HG02885 (cell line): ENCODE measurements at regions not wholly inside any gene's neighbourhood (a gene's known extent, or its start where the extent isn't known, plus 50 kb on each side); places are given as distances from the start of the nearest gene placed in this dataset.

Experiments used
- ATAC-seq: cut with Tn5 transposase; IDR thresholded peaks from one replicate; pipeline ENCODE4 v1.9.1; 2021; ENCODE audit warnings: mild to moderate bottlenecking; ENCODE audit not compliant: unreplicated experiment, poor library complexity

DNA sequence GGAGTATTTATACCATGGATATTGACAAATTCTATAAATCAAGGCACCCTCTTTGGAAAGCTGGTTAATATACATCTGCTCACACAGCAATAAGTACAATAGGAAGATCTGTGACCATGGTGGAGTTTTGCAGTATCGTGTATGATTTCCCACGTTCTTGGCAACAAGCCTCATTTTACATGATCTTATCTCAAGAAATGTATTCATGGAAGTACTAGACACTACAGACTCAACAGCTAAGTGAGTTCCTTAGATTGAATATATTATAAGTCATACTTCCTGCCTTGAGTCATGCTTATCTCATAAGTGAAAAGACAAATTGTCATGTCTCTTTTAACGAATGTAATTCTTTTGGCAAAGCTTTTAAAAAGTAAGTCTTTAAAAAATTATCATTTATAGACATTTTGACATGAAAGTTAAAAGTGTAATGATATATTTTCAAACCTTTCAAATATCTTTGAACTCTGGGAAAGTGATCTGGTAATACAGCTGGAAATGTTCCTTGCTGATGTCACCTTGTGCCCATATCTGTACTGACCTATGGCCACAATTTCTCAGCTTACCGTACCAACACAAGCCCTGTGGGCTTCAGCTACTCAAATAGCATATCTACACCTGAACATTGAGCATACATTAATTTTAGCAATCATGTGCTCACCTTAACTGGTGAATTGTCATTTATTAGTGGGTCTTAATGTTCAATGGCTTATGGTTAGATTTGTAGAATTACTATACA lies 130.3 kb upstream of the TMC3 start:
- ATAC-seq, result no peak

DNA sequence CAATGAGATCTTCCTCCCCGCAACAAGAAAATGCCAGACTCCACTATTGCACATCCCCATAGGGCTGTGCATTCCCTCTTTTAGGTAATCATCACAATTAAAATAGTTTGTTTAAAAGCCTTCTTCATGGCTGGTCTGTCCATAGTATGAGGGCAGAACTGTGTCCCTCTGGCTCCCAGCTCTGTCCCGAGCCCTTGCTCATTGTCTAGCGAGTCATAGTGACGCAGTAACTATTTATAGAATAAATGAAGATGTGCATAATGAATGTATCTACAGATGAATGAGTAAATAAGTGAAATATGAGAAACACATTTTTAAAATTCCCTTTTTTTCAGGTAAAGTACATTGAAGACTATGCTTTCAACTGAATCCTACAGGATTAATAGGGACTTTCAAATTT lies 128.4 kb upstream of the TMC3 start:
- no peak for ATAC-seq

DNA sequence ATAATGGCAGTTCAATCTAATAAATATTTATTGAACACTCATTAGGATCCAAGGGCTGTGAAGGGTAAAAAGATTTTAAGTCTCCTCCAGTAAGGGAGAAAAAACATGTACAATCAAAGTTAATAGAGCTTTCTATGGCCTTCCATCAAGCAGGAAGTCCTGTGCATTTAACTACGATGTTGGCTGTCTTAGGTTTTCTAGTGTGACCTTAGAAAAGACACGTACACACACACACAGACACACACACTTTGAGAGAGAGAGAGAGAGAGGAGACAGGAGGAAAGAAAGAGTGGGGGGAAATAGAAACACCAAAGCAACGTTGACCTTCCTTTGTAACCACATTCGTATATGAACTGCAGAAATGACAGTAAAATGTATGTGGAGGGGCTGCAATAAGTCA lies 126.1 kb upstream of the TMC3 start:
- no peak for ATAC-seq

DNA sequence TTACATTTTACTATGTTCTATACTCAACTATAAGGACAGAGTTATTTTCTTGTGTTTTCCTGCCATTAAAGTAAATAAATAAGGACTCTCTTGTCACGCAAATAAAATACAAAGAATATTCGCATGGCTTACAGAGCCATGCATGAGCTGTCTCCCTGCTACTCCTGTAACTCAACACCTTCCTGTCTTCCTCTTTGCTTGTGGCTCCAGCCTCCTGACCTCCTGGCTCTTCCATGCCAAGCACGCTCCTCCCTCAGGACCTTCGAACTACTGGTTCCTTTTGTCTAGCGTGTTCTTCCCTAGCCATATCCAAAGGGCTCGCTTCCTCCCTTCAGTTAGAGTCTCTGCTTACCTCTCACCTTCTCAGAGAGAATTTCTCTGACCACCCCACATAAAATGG lies 124.3 kb upstream of the TMC3 start:
- no peak for ATAC-seq

DNA sequence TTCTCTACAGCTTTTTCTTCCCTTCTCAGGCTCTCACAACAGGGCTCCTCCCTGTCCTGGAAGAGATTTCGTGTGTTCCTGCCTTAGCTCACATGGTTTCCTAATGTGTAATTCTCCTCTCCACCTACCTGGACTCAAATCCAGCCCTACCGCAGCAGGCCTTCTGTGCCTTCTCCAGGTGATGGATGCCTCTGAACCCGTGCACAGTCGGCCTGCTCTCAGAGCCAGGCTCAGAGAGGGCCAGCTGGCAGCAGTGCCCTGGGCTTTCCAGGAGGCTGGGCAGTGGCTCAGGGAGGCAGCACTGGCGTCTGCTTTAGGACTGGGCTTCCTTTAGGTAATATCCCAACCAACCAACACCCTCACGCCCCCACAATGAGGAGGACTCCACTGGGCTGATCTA lies 123.2 kb upstream of the TMC3 start:
- ATAC-seq, result no peak

DNA sequence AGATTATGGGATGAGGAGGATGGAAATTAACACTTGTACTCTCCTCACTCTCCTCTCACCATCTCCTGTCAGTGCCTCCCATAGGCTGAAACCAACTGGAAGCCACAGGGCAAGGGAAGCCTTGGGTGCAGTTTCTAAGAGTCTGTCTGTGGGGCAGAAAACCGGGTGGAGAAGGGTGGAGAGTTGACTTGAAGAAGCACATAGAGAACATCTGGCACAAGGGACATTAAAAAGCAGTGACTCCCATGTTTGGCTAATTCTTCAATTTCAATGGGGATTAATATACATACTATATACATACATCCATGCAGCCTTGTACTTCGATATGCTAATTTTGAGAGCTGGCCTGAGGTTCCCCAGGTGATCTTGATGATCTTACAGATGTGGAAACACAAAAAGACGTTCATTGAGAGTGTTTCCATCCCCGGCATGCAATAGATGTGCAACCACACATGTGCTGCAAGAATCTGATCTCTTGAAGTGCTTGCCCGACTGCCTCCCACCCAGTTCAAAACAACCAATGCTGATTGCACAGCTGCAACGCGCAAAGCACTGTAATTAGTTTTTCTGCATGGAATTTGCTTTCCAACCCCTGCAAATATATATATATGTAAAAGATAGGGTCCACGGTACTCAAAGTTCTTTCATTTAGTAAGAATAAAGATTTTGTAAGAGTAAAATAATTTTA lies 121.9 kb upstream of the TMC3 start:
- no peak for ATAC-seq

DNA sequence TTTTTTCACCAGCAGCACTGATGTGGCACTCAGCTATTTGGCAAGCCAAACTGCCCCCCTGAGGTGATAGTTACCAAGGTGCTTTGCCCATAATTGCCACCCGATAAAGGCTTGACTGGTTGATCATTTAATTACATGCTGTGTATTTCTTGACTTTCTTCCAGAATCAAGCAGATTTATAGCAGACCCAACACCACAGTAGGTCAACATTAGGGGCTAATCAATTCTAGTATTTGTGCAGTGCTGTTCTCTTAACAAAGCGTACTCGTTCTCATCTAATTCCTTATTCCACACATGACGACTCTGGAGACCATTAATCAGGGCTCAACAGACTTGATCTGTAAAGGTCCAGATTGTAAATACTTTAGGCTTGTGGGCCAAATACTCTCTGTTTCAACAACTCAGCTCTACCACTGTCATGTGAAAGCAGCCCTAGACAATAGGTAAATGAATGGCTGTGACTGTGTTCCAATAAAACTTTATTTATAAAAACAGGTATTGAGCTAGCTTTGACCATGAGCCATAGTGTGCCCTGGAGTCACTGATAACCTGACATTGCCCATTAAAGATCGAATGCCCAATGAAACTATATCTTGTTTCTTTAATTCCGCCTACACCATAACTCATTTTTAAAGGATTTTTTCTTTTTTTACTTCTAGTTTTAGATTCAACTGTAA lies 119.1 kb upstream of the TMC3 start:
- ATAC-seq, result no peak

DNA sequence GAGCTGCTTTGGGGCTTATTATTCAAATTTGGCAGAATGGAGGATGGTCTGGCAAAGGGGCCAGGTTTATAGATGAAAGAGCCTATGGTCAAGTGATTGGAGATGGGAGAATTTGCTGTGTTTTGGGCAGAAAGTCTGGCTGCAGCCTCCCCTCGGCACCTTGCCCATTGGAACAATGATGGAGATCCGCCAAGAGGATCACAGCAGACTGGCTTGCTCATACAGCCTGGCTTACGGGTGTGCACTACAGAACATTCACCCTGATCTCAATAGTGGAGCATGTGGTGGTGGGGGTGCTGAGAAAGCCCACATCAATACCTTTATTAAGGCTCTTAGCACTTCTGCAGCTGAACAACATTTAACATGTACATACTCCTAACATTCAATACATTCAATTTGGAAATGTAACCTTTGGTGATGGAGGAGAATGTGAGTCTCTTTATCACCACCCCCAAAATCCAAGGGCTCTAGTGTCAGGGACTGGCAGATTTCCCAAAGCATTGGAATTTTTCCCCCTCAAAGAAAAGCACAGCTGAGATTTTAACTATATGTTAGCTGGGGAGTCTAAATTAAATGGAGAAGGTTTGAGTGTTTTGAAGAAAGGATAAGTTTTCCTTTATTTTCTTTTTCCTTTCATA lies 118.4 kb upstream of the TMC3 start:
- no peak for ATAC-seq

DNA sequence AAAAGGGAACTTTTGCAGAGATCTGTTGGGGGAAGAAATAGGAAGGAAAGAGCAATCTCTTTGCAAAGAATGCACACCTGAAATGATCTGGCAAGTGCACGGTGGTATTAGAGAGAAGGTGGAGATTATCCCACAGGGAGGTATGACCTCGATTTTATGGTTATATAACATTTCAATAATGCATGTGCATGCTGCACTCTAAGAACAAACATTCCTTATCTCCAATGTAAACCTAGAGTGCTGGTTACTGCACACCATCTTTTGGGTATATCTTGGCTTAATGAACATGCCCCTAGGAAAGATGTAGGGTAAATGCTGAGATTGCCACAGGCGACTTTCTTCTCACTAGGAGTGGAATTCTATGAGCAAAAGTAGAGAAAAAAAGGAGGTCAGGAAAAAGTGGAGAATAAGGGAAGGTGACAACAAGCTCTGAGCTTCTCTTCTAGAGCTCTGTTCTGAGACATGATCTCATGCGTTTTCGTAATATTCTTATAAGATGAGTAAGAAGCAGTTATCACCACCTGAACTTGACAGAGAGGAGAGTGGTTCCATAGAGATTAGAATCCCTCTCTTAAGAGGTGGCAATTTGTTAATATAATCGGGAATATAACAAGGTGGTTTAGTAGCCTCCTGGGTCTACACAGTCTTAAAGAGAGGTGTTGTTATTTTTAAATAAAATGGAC lies 117.5 kb upstream of the TMC3 start:
- ATAC-seq, result no peak

DNA sequence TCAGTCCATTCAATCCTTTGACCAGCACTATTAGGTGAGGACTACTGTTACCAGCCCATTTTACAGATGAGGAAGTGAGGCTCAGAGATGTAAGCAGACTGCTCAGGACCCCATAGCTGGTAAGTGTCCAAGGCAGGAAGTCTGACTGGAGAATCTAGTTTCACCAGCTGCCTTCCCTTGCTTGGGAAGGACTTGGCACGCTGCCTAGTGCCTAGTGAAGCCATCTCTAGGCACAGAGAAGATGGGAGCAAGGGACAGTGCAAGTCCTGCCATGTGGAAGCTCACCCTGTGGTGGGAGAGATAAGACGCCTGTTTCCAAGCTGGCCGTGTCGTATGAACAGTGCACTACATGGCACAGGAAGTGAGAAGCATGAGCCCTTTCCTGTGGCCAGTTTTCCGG lies 111.8 kb upstream of the TMC3 start:
- no peak for ATAC-seq

DNA sequence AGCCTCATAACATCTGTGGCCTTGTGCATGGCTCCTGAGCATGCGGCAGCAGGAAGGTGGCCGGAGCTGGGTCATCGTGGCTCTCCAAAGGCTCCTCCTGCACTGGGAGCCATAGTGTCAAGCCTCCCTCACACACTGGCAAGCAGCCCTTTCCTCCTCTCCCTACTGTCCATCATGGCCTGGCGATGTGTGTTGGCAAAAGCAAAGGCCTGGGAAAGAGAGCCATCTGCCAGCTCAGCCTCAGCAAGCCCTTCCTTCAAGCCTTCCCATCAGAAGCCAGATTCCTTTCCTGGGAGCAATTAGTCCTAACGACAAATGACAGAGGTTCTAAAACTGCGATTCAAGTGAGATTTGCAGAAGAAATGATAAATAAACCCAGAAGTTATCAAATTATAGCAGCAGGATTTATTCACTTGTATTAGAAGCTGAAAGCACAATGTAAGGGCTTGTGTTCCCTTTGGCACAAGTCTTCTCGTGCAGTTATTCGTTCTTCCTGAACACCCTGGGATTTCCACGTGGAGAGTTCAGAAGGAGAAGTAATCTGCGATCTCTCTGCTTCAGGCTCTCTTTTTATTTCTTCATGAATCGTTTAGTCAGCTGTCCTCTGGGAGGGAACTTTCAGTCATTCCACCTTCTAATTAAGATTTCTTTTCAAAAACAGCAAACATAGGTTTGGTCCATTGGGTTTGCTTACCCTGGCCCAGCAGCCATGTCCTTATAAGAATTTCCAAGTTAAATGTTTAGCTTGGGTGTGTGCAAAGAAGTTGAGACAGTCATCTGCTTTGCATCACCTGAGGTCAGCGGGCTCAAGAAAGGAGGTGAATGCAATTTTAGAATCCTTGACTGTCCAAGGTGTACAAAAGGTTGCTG lies 110.3 kb upstream of the TMC3 start:
- ATAC-seq, result no peak

DNA sequence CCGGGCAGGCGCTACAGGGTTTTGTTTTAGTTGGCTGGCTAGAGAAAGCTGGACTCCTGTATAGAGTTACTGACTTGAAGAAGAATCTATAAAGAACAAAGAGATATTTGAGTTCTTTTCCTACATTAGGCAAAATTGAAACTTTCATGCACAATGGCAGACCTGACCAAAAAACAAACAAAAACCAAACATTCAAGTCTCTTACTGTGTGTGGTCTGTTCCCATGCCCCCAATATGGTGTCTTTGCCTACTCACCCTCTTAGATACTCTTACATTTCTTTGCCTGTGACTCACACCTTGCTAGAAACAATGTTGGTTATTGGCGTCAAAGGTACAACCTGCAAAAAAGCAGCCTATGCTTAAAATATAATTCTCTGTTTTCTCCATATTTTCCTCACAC lies 109.5 kb upstream of the TMC3 start:
- ATAC-seq, result no peak

DNA sequence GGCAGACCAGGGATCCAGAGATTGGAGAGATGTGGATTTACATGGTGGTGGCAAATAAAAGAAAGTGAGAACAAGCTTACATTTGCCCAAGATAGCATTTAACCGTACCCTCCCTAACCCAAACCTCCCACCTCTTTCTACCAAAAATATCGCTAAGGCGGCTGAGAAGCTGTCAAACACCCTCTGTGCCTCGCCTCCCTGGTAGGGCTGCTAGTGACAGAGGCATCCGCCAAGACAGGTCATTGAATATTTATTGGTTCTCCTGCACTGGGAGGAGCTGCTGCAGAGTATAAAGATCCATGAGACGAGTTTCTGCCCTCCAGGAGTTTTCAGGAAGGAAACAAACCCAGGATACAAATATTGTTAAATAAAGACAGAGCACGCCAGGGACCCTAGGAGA lies 107.3 kb upstream of the TMC3 start:
- ATAC-seq, result no peak

DNA sequence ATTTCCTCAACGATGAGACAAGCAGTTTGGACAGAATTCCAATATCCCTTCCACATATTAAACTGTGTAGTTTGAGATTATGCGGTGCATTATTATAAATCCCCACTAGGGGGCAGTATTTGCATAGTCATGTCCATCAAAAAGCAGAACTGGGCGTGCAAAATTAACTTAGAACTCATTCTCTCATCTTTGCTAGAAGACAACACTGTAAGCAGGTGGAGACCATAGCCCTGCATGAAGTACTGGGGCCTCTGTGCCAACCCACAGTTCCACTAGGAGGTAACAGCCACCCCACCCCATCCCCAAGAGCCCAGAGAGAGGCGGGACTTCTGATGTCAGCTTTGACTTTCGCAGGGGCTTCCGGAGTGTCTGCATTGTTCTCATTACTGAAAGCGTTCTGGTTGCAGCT lies 106.6 kb upstream of the TMC3 start:
- ATAC-seq, result no peak

DNA sequence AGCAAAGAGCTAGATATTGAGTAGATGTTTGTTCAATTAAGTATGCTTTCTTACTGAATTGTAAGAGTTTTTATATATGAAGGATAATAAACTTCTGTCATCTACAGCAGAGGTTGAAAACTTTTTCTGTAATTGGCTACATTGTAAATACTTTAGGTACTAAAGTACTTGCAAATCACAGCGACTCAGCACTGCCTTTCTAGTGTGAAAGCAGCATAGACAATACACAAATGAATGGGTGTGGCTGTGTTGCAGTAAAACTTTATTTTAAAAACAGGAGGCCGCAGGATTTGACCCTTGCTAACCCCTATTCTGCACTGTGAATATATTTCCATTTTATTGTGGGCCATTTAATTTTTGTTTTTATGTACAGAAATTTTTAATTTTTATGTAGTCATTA lies 104.3 kb upstream of the TMC3 start:
- no peak for ATAC-seq

DNA sequence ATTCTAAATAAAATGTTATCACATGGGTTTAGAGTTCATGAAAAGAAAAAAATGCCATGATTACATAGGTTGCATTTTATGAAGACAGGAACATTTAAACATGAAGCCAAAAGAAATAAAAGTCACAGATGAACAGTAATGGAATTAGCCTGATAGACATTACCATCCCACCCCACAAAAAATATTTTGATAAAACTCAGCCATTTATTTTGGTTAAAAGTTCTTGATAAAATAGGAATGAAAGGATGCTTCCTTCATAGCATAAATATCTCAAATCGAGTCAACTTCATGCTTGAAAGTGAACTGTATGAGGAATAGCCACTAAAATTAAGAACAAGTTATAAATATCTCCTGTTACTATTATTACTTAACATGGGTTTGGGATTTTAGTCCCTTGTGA lies 101.9 kb upstream of the TMC3 start:
- ATAC-seq, result no peak

DNA sequence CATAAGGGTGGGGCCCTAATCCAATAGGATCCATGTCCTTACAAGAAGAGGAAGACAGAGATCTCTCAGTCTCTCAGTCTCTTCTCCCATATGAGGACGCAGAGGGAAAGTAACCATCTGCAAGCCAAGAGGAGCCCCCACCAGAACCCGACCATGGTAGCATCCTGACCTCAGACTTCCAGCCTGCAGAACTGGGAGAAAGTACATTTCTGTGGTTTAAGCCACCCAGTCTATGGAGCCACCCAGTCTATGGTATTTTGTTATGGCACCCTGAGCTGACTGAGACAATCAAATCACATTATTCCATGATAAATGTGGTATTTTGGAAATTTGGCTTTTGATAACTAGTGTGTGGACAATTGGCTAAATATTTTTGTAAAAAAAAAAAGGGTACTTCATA lies 101.5 kb upstream of the TMC3 start:
- no peak for ATAC-seq

DNA sequence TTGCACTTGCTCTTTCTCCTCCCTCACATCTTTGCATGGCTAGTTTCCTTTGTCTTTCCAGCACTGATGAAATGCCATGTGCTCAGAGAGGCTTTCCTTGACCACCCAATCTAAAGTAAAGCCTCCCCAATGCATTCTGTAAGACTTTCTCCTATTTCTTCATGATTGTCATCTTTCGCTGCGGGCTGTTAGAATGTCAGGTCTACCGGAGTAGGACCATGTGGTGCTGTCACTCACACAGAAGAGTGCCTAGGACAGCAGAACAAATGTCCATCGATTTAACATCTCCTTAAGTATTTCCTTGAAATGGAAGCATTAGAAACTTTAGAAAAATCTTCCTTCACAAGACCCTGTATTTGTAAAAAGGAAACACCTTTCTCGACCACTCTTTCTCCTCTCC lies 99.9 kb upstream of the TMC3 start:
- ATAC-seq, result no peak

DNA sequence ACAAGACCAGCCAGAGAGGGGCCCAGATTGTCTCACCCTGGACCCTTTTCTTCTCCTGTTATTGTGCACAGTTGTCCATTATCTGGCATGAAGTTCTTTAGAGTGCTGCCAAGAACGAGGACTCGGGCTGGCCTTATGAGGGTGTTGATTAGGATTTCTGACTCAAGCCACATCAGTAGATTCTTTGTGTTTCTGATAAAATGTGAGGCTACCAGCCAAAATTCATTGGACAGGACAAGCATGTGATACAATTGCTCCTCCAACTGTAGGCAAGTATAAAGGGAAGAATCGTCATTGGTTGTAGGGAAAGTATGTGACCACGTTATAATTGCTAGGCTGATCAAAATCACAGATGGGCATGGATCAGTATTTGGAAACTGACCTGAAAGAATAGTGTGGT lies 99.2 kb upstream of the TMC3 start:
- no peak for ATAC-seq

DNA sequence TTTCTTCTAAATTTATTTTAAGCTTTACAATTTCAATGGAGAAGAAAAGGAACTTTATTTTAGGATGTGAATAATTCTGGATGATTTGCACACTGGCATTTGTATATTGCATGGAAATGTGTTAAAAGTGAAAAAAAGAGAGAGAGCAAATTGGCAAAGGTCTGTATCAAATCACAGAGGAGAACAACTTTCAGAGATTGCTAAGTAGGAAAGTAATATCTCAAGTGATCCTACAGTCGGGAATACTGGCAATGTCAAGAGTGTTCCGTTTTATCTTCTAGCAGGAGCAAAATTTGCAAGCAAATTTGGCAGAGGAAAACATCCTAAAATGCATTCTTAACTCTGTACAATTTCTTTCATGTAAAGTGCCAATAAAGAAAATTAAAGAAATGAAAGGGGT lies 97.1 kb upstream of the TMC3 start:
- no peak for ATAC-seq
